Endothelial cell of umbilical vein (primary cell): ENCODE measurements at regions not wholly inside any gene's neighbourhood (a gene's known extent, or its start where the extent isn't known, plus 50 kb on each side); places are given as distances from the start of the nearest gene placed in this dataset.

Experiments used
- BruUV-seq: library from RNA; stranded (reverse); fragments of 400-500 nt; replicated peaks from 2 replicates; lab custom pipeline; 2021; lab: Mats Ljungman, UMichigan
- CTCF ChIA-PET: fragments of 300-600, 350-600 bp; sonication (Branson Sonifier 250); formaldehyde crosslinking; loops from one replicate; lab custom pipeline; 2021; ENCODE audit warnings: antibody characterized with exemption, inconsistent platforms; lab: Charles Lee
- POLR2A ChIA-PET: fragments of 300-600, 350-600 bp; sonication (Branson Sonifier 250); formaldehyde crosslinking; loops from one replicate; lab custom pipeline; 2021; ENCODE audit warnings: antibody characterized with exemption, inconsistent platforms; lab: Charles Lee
- DNase-seq: peaks from one replicate; pipeline ENCODE4 v3.0.0-alpha.2; 2011; ENCODE audit warnings: low read depth, low spot score
- FAIRE-seq: peaks from 2 replicates; lab custom pipeline; 2011; peaks lifted over from hg19 to GRCh38; lab: Jason Lieb, UNC
- H2AFZ ChIP-seq: 2 replicates; pipeline ENCODE4 v1.6.0; 2012; ENCODE audit warnings: low read depth, low read length, control low read depth, inconsistent platforms
- H3K27ac ChIP-seq: 2 replicates; pipeline ENCODE4 v1.5.1; 2011; ENCODE audit warnings: low read depth, mild to moderate bottlenecking, control low read depth, low read length, moderate library complexity; ENCODE audit not compliant: insufficient read depth
- H3K27me3 ChIP-seq, 2 experiments: 2 replicates each; pipeline versions ENCODE4 v1.6.0 to v1.6.1; 2011; ENCODE audit warnings: low read length in 2 of 2, mixed read lengths in 1 of 2; ENCODE audit not compliant: control insufficient read depth in 2 of 2, insufficient read depth in 2 of 2
- H3K36me3 ChIP-seq, 2 experiments: 2 replicates in 1 of 2; 3 replicates in 1 of 2; pipeline ENCODE4 v1.5.1; 2011; ENCODE audit warnings: low read length in 2 of 2, mild to moderate bottlenecking in 1 of 2, moderate library complexity in 1 of 2; ENCODE audit not compliant: control insufficient read depth in 2 of 2, insufficient read depth in 2 of 2; ENCODE audit errors: extremely low read depth in 1 of 2
- H3K4me1 ChIP-seq: 3 replicates; pipeline ENCODE4 v1.5.1; 2011; ENCODE audit warnings: mild to moderate bottlenecking, low read length; ENCODE audit not compliant: control insufficient read depth, insufficient read depth; ENCODE audit errors: extremely low read depth
- H3K4me2 ChIP-seq: 2 replicates; pipeline ENCODE4 v1.6.1; 2011; ENCODE audit warnings: low read length, control low read depth, mixed read lengths; ENCODE audit not compliant: insufficient read depth
- H3K4me3 ChIP-seq, 3 experiments: fragments of 200-600 bp in 1 of 3; sonication (generic), shearing (Covaris generic) in 1 of 3; replicated peaks in 1 of 3; 2 replicates each; pipeline ENCODE4 v1.5.1; 2011 to 2016; ENCODE audit warnings: control low read depth in 3 of 3, low read length in 3 of 3, mild to moderate bottlenecking in 2 of 3, inconsistent platforms in 1 of 3, low read depth in 1 of 3, moderate library complexity in 1 of 3; ENCODE audit not compliant: insufficient read depth in 1 of 3
- H3K79me2 ChIP-seq: 2 replicates; pipeline ENCODE4 v1.6.0; 2012; ENCODE audit warnings: low read length, inconsistent platforms; ENCODE audit not compliant: control insufficient read depth, insufficient read depth
- H3K9ac ChIP-seq: replicated peaks from 2 replicates; pipeline ENCODE3; 2011; ENCODE audit warnings: low read length, control low read depth; ENCODE audit not compliant: insufficient read depth; ENCODE audit errors: extremely low read depth
- H3K9me1 ChIP-seq: replicated peaks from 3 replicates; pipeline ENCODE4 v1.6.0; 2011; ENCODE audit warnings: mild to moderate bottlenecking, low read length; ENCODE audit not compliant: control insufficient read depth, insufficient read depth; ENCODE audit errors: extremely low read depth
- H3K9me3 ChIP-seq: replicated peaks from 2 replicates; pipeline ENCODE4 v1.5.1; 2012; ENCODE audit warnings: low read length, inconsistent platforms; ENCODE audit not compliant: control insufficient read depth, insufficient read depth
- H4K20me1 ChIP-seq: replicated peaks from 2 replicates; pipeline ENCODE3; 2011; ENCODE audit warnings: mild to moderate bottlenecking, low read length; ENCODE audit not compliant: control insufficient read depth, insufficient read depth; ENCODE audit errors: extremely low read depth
- CTCF ChIP-seq, 2 donors: IDR thresholded peaks; 1 replicate in 1 of 2; 2 replicates in 1 of 2; pipeline ENCODE4 v1.5.1; 2011; ENCODE audit warnings: low read length in 2 of 2, mild to moderate bottlenecking in 2 of 2, moderate library complexity in 2 of 2, control low read depth in 1 of 2, inconsistent platforms in 1 of 2, low read depth in 1 of 2; ENCODE audit not compliant: insufficient read depth in 1 of 2; ENCODE audit errors: extremely low read depth in 1 of 2
- EZH2 ChIP-seq: IDR thresholded peaks from 2 replicates; pipeline ENCODE4 v1.6.1; 2012; ENCODE audit warnings: borderline replicate concordance, low read depth, mild to moderate bottlenecking, moderate library complexity, low read length, inconsistent platforms; ENCODE audit not compliant: severe bottlenecking
- FOS ChIP-seq: IDR thresholded peaks from 2 replicates; pipeline ENCODE4 v1.6.1; 2011; ENCODE audit warnings: mild to moderate bottlenecking, low read length, moderate library complexity, borderline replicate concordance; ENCODE audit not compliant: insufficient read depth
- GATA2 ChIP-seq: IDR thresholded peaks from 2 replicates; pipeline ENCODE4 v1.7.0; 2011; ENCODE audit warnings: low read depth, mild to moderate bottlenecking, moderate library complexity, mixed read lengths, low read length; ENCODE audit not compliant: insufficient read length, insufficient read depth
- JUN ChIP-seq: IDR thresholded peaks from 2 replicates; pipeline ENCODE4 v1.6.1; 2011; ENCODE audit warnings: borderline replicate concordance, low read depth; ENCODE audit not compliant: insufficient read length, insufficient read depth
- MYC ChIP-seq: IDR thresholded peaks from one replicate; pipeline ENCODE4 v1.6.1; 2011; ENCODE audit warnings: mild to moderate bottlenecking, low read depth, low read length
- POLR2A ChIP-seq: IDR thresholded peaks from 2 replicates; pipeline ENCODE4 v1.6.1; 2012; ENCODE audit warnings: low read depth, mild to moderate bottlenecking, control low read depth, low read length
- POLR2AphosphoS5 ChIP-seq: IDR thresholded peaks from 2 replicates; pipeline ENCODE4 v1.6.1; 2012; ENCODE audit warnings: low read depth, mild to moderate bottlenecking, control low read depth, low read length, moderate library complexity; ENCODE audit not compliant: insufficient read depth
- dilution Hi-C: fragments of 300-500 bp; cut with MboI; formaldehyde crosslinking; loops from one replicate; pipeline ENCODE4 v1.15.0; 2019; ENCODE audit warnings: low sequenced_read_pairs; ENCODE audit not compliant: extremely low pct_ligation_motif_present
- intact Hi-C: fragments of 100-400 bp; cut with micrococcal nuclease; formaldehyde crosslinking; loops from one replicate; pipeline ENCODE4 v1.10.0; 2022
- TF ChIP-seq, protein P1 (sequence below): IDR thresholded peaks from 2 replicates; pipeline ENCODE4 v1.6.1; 2011; ENCODE audit not compliant: insufficient read depth, insufficient read length

DNA sequence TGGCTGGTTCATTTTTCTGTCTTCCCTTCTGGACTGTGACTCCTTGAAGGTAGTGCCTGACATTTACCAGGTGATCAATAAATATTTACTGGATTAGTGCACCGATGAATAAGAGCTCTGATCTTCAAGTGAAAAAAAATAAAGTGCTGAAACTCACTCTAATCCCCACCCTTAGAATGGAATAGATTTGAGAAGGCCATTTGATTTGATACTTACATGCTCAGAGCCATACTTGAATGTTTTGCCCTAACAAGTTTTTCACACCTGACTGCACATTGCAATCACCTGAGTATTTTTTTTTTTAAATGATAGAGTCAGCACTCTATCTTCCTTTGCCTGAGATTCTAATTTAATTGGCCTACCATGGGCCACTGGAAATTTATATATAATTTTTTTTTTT, 105.7 kb downstream of the LRRC70 start:
- no peaks in the 10 kb centered on the region for H3K9me3 ChIP-seq
- no peak overlapping the region for H3K27ac ChIP-seq
- intact Hi-C loops: no loop called here
- H3K4me1 ChIP-seq: no peaks in the 10 kb centered on the region
- no peak overlapping the region for H2AFZ ChIP-seq
- H3K4me2 ChIP-seq: no peak overlapping the region
- no peak overlapping the region for H3K4me3 ChIP-seq
- BruUV-seq: no TSS peak
- H3K79me2 ChIP-seq: no peaks in the 10 kb centered on the region
- no peak overlapping the region for H3K9ac ChIP-seq
- DNase-seq (no peak), FAIRE-seq (no peak)
- ChIA-PET CTCF (no interaction called here), POLR2A (no interaction called here)
- TF ChIP-seq CTCF (IDR thresholded peaks at IDR 0.05; ENCODE audit: extremely low read depth in 1 of 2, insufficient read depth in 1 of 2, low read depth in 1 of 2, low read length in 2 of 2): no peak
- TF ChIP-seq MYC: no peak
- no peak for TF ChIP-seq POLR2AphosphoS5
- TF ChIP-seq JUN: no peak
- TF ChIP-seq GATA2: no peak
- H3K9me1 ChIP-seq: no peaks in the 10 kb centered on the region
- dilution Hi-C loops: no loop called here
- H3K36me3 ChIP-seq: no peaks in the 10 kb centered on the region
- H3K27me3 ChIP-seq: no peaks in the 10 kb centered on the region
- no peaks in the 10 kb centered on the region for H4K20me1 ChIP-seq

- no peaks in the 10 kb centered on the region for H3K79me2 ChIP-seq
- H2AFZ ChIP-seq: no peak overlapping the region
- CTCF ChIA-PET: no interaction called here
- H3K36me3 ChIP-seq: no peaks in the 10 kb centered on the region
- intact Hi-C loops: no loop called here
- dilution Hi-C loops: no loop called here
- H3K4me2 ChIP-seq: no peak overlapping the region
- H3K9me1 ChIP-seq: no peaks in the 10 kb centered on the region
- H3K9ac ChIP-seq: no peak overlapping the region
- H3K4me1 ChIP-seq: no peaks in the 10 kb centered on the region
- POLR2A ChIA-PET: no interaction called here
- FAIRE-seq (no peak), DNase-seq (no peak)
- no peak for TF ChIP-seq CTCF (IDR thresholded peaks at IDR 0.05; ENCODE audit: extremely low read depth in 1 of 2, insufficient read depth in 1 of 2, low read depth in 1 of 2, low read length in 2 of 2)
- no peak for TF ChIP-seq MYC
- TF ChIP-seq FOS: no peak
- no peak for TF ChIP-seq EZH2
- TF ChIP-seq POLR2A: no peak
- no peak for TF ChIP-seq GATA2
- TF ChIP-seq, protein P1, sequence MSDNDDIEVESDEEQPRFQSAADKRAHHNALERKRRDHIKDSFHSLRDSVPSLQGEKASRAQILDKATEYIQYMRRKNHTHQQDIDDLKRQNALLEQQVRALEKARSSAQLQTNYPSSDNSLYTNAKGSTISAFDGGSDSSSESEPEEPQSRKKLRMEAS: no peak
- no peak for TF ChIP-seq POLR2AphosphoS5
- no peak for TF ChIP-seq JUN
- no peak overlapping the region for H3K27ac ChIP-seq
- no peaks in the 10 kb centered on the region for H3K27me3 ChIP-seq
- H3K9me3 ChIP-seq: no peaks in the 10 kb centered on the region
- BruUV-seq: no TSS peak
- H3K4me3 ChIP-seq: no peak overlapping the region
- no peaks in the 10 kb centered on the region for H4K20me1 ChIP-seq
Measured at GRCh38 chr5:62682059-62682458, 103.4 kb downstream of the LRRC70 start.
